Esophagus muscularis mucosa (tissue), 4 donors: ENCODE measurements at regions not wholly inside any gene's neighbourhood (a gene's known extent, or its start where the extent isn't known, plus 50 kb on each side); places are given as distances from the start of the nearest gene placed in this dataset.

ENCODE experiments used
- EP300 ChIP-seq: sonication (generic); formaldehyde crosslinking; IDR thresholded peaks from one replicate; pipeline ENCODE4 v1.6.1; 2017; ENCODE audit warnings: antibody characterized with exemption
- POLR2A ChIP-seq: fragments of 450-650 bp; IDR thresholded peaks from one replicate; pipeline ENCODE4 v1.6.1; 2017; ENCODE audit warnings: antibody characterized with exemption, moderate library complexity, mild to moderate bottlenecking, low read depth
- TF ChIP-seq, protein P1 (sequence below), 3 experiments: fragments of 200-600 bp in 2 of 3; fragments of 450-650 bp in 1 of 3; sonication (generic) in 2 of 3; IDR thresholded peaks; one replicate each; pipeline ENCODE4 v1.5.1; 2017 to 2019; ENCODE audit warnings: antibody characterized with exemption in 3 of 3, mild to moderate bottlenecking in 2 of 3, moderate library complexity in 1 of 3

DNA sequence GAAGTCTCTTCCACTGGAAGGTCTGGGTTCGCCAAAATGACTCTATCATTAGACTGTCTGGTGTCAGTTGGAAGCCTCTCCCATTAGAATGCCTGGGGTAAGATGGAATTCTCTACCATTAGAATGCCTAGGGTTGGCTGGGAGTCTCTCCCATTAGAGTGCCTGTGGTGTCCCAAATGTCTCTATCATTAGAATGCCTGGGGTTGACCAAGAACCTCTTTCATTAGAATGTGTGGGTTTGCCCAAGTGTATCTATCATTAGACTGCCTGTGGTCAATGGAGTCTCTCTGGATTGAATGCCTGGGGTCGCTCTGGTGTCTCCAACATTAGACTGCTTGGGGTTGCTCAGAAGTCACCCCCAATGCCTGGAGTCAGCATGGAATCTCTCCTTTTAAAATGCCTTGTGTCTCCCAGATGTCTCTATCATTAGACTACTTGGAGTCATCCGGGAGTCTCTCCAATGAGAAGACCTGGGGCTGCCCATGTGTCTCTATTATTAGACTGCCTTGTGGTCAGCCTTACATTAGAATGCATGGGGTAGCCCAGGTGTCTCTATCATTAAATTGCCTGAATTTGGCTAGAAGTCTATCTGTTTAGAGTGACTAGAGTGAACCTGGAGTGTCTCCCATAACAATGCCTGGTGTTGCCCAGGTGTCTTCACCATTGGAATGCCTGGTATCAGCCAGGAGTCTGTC is 1518.4 kb downstream of the UQCRFS1 start:
- TF ChIP-seq, protein P1, sequence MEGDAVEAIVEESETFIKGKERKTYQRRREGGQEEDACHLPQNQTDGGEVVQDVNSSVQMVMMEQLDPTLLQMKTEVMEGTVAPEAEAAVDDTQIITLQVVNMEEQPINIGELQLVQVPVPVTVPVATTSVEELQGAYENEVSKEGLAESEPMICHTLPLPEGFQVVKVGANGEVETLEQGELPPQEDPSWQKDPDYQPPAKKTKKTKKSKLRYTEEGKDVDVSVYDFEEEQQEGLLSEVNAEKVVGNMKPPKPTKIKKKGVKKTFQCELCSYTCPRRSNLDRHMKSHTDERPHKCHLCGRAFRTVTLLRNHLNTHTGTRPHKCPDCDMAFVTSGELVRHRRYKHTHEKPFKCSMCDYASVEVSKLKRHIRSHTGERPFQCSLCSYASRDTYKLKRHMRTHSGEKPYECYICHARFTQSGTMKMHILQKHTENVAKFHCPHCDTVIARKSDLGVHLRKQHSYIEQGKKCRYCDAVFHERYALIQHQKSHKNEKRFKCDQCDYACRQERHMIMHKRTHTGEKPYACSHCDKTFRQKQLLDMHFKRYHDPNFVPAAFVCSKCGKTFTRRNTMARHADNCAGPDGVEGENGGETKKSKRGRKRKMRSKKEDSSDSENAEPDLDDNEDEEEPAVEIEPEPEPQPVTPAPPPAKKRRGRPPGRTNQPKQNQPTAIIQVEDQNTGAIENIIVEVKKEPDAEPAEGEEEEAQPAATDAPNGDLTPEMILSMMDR (IDR thresholded peaks at IDR 0.05): no peak
- TF ChIP-seq POLR2A (no peak), EP300 (no peak)
